Liver (tissue), 8 donors: ENCODE measurements at regions not wholly inside any gene's neighbourhood (a gene's known extent, or its start where the extent isn't known, plus 50 kb on each side); places are given as distances from the start of the nearest gene placed in this dataset.
A peak's percentile ranks its signal among the peaks of the same experiment; 100 is the strongest.

Source experiments
- DNase-seq: peaks from one replicate; pipeline ENCODE4 v3.0.0-alpha.2; 2017; ENCODE audit warnings: low spot score
- H3K27ac ChIP-seq, 2 donors: one replicate each; pipeline ENCODE4 v1.7.0; 2013; ENCODE audit warnings: inconsistent platforms in 2 of 2, low read length in 2 of 2, control low read depth in 1 of 2, low read depth in 1 of 2, mild to moderate bottlenecking in 1 of 2
- H3K27me3 ChIP-seq, 4 donors: one replicate each; pipeline versions ENCODE4 v1.6.1 to v1.7.0; 2013; ENCODE audit warnings: low read length in 3 of 4, inconsistent platforms in 1 of 4, mild to moderate bottlenecking in 1 of 4, moderate library complexity in 1 of 4; ENCODE audit not compliant: control insufficient read depth in 4 of 4, insufficient read depth in 4 of 4
- H3K36me3 ChIP-seq, 4 donors: one replicate each; pipeline versions ENCODE4 v1.6.1 to v1.7.0; 2013; ENCODE audit warnings: low read length in 3 of 4, mild to moderate bottlenecking in 3 of 4, low read depth in 1 of 4, moderate library complexity in 1 of 4; ENCODE audit not compliant: control insufficient read depth in 4 of 4, insufficient read depth in 3 of 4
- H3K4me1 ChIP-seq, 4 donors: one replicate each; pipeline versions ENCODE4 v1.6.1 to v1.7.0; 2013; ENCODE audit warnings: low read length in 3 of 4, mild to moderate bottlenecking in 3 of 4, moderate library complexity in 1 of 4; ENCODE audit not compliant: control insufficient read depth in 4 of 4, insufficient read depth in 4 of 4
- H3K4me3 ChIP-seq, 3 donors: one replicate each; pipeline versions ENCODE4 v1.6.1 to v1.7.0; 2013; ENCODE audit warnings: low read length in 3 of 3, control low read depth in 1 of 3, low read depth in 1 of 3, mild to moderate bottlenecking in 1 of 3
- H3K9ac ChIP-seq, 2 donors: one replicate each; pipeline ENCODE4 v1.7.0; 2013; ENCODE audit warnings: low read length in 2 of 2, mild to moderate bottlenecking in 2 of 2, moderate library complexity in 2 of 2, control low read depth in 1 of 2, low read depth in 1 of 2
- H3K9me3 ChIP-seq, 4 donors: one replicate each; pipeline versions ENCODE4 v1.6.1 to v1.7.0; 2013; ENCODE audit warnings: low read length in 3 of 4; ENCODE audit not compliant: control insufficient read depth in 4 of 4
- FOXA2 ChIP-seq: IDR thresholded peaks from 2 replicates; pipeline ENCODE4 v1.6.1; 2016; ENCODE audit warnings: antibody characterized with exemption
- GABPA ChIP-seq, 2 donors: IDR thresholded peaks in 1 of 2; conservative IDR thresholded peaks in 1 of 2; 2 replicates each; pipeline ENCODE4 v1.6.1; 2016; ENCODE audit warnings: antibody characterized with exemption in 2 of 2, mild to moderate bottlenecking in 1 of 2, moderate library complexity in 1 of 2
- HNF4A ChIP-seq, 2 donors: conservative IDR thresholded peaks; 2 replicates each; pipeline ENCODE4 v1.6.1; 2016; ENCODE audit warnings: antibody characterized with exemption in 2 of 2, mild to moderate bottlenecking in 2 of 2
- HNF4G ChIP-seq: IDR thresholded peaks from 2 replicates; pipeline ENCODE4 v1.6.1; 2016; ENCODE audit warnings: antibody characterized with exemption
- JUND ChIP-seq, 2 donors: IDR thresholded peaks; 2 replicates each; pipeline ENCODE4 v1.6.1; 2016; ENCODE audit warnings: antibody characterized with exemption in 2 of 2
- NR2F2 ChIP-seq: IDR thresholded peaks from 2 replicates; pipeline ENCODE4 v1.6.1; 2016; ENCODE audit warnings: antibody characterized with exemption
- RAD21 ChIP-seq, 2 donors: IDR thresholded peaks; 2 replicates each; pipeline ENCODE4 v1.6.1; 2016; ENCODE audit warnings: antibody characterized with exemption in 2 of 2, mild to moderate bottlenecking in 2 of 2
- RXRA ChIP-seq, 2 donors: IDR thresholded peaks; 2 replicates each; pipeline ENCODE4 v1.6.1; 2017 to 2018; ENCODE audit warnings: antibody characterized with exemption in 2 of 2, mild to moderate bottlenecking in 1 of 2
- SP1 ChIP-seq: IDR thresholded peaks from 2 replicates; pipeline ENCODE4 v1.6.1; 2018; ENCODE audit warnings: antibody characterized with exemption, mild to moderate bottlenecking
- TAF1 ChIP-seq: conservative IDR thresholded peaks from 2 replicates; pipeline ENCODE4 v1.6.1; 2016; ENCODE audit warnings: antibody characterized with exemption, mild to moderate bottlenecking
- YY1 ChIP-seq: IDR thresholded peaks from 2 replicates; pipeline ENCODE4 v1.6.1; 2016; ENCODE audit warnings: antibody characterized with exemption, mild to moderate bottlenecking
- WGBS: extraction: QIAGEN DNeasy Blood & Tissue Kit; methylation state at CpG from one replicate; pipeline ENCODE4 v1.1.7; 2013; 5-methylcytosine and 5-hydroxymethylcytosine counted together
- TF ChIP-seq, protein P1 (sequence below): IDR thresholded peaks from 2 replicates; pipeline ENCODE4 v1.6.1; 2016; ENCODE audit warnings: antibody characterized with exemption, mild to moderate bottlenecking
- TF ChIP-seq, protein P2 (sequence below): IDR thresholded peaks from 2 replicates; pipeline ENCODE4 v1.6.1; 2016; ENCODE audit warnings: antibody characterized with exemption
- TF ChIP-seq, protein P3 (sequence below): IDR thresholded peaks from 2 replicates; pipeline ENCODE4 v1.6.1; 2016; ENCODE audit warnings: antibody characterized with exemption
- TF ChIP-seq, protein P4 (sequence below): fragments of 150-350 bp; IDR thresholded peaks from 2 replicates; pipeline ENCODE4 v1.5.1; 2017; ENCODE audit warnings: improper control_type of control experiment, low read depth, low read length; ENCODE audit not compliant: missing input control
- donor health status: healthy.
- donor health status: healthy.
- donor health status: healthy.
- donor health status: healthy.
- donor health status: healthy.

DNA sequence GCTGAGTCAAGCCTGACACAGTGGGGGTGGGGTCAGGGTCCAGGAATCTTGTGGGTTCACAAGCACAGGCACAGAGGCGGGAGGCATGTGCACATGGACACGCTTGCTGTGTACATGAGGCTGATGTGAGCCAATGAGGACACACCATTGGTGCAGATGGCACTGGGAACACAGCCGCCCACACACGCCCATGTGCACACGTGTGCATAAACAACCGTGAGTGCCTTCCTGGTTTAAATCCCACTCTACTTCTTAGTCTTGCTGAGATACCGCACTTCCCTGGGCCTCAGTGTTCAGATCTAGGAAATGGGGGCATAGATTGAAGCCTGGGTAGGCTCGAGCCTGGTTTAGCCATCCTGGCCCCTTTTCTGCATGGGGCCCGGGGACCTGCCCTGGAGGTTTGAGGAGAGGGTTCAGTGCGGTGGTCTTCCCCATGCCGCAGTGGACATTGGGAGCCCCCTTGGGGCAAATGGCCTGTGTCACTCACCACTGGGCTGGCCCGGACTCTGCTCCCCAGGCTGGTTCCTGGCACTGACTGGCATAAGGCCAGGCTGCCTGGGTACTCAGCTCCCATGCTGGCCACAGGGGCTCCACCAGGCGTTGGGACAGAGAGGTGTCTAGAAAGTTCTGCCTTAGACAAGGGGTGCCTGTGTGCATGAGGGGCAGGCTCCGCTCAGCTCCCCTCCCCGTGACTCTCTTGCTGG is 60.2 kb downstream of the CEBPB start:
- Histone ChIP-seq H3K27me3 (no peaks in the 10 kb centered on the region), H3K4me1 (peaks cover 6 to 42% (median 33%) of the 10 kb centered on the region in 4 donors), H3K9me3 (no peaks in the 10 kb centered on the region), H3K36me3 (no peaks in the 10 kb centered on the region), H3K4me3 (no peak overlapping the region), H3K9ac (no peak overlapping the region), H3K27ac (peak overlapping the region in 1 of 2 donors; percentile 14)
- DNase-seq, result no peak
- TF ChIP-seq YY1 (no peak), HNF4A (conservative IDR thresholded peaks at IDR 0.05) (peak; percentile 61 to 69), SP1 (peak; percentile 29)
- 89% methylated on average over 15 of the region's 15 CpGs for WGBS

DNA sequence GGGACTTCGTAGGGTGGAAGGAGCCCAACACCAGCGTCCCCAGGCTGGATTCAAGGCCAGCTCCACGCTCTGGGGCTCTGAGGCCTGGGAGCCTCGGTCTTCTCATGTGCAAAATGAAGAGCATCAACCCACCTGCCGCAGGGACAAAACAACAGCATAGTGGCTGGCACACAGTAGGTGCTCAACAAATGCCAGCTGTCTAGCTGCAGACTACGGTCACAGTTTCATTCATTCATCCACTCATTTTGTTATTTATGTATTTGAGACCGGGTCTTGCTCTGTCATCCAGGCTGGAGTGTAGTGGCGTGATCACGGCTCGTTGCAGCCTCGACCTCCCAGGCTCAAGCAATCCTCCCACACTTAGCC is 60.7 kb downstream of the CEBPB start:
- Histone ChIP-seq H3K4me3 (no peak overlapping the region), H3K36me3 (no peaks in the 10 kb centered on the region), H3K9ac (no peak overlapping the region), H3K4me1 (peaks cover 6 to 38% (median 28%) of the 10 kb centered on the region in 4 donors), H3K27me3 (no peaks in the 10 kb centered on the region), H3K9me3 (no peaks in the 10 kb centered on the region), H3K27ac (no peak overlapping the region)
- WGBS, result 96% methylated on average over 11 of the region's 11 CpGs
- DNase-seq, result no peak
- TF ChIP-seq GABPA (IDR thresholded peaks at IDR 0.05 in 1 of 2, conservative IDR thresholded peaks at IDR 0.05 in 1 of 2), result no peak
- TF ChIP-seq, protein P1, sequence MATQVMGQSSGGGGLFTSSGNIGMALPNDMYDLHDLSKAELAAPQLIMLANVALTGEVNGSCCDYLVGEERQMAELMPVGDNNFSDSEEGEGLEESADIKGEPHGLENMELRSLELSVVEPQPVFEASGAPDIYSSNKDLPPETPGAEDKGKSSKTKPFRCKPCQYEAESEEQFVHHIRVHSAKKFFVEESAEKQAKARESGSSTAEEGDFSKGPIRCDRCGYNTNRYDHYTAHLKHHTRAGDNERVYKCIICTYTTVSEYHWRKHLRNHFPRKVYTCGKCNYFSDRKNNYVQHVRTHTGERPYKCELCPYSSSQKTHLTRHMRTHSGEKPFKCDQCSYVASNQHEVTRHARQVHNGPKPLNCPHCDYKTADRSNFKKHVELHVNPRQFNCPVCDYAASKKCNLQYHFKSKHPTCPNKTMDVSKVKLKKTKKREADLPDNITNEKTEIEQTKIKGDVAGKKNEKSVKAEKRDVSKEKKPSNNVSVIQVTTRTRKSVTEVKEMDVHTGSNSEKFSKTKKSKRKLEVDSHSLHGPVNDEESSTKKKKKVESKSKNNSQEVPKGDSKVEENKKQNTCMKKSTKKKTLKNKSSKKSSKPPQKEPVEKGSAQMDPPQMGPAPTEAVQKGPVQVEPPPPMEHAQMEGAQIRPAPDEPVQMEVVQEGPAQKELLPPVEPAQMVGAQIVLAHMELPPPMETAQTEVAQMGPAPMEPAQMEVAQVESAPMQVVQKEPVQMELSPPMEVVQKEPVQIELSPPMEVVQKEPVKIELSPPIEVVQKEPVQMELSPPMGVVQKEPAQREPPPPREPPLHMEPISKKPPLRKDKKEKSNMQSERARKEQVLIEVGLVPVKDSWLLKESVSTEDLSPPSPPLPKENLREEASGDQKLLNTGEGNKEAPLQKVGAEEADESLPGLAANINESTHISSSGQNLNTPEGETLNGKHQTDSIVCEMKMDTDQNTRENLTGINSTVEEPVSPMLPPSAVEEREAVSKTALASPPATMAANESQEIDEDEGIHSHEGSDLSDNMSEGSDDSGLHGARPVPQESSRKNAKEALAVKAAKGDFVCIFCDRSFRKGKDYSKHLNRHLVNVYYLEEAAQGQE, result no peak
- no peak for TF ChIP-seq RAD21 (IDR thresholded peaks at IDR 0.05)
- TF ChIP-seq, protein P2, sequence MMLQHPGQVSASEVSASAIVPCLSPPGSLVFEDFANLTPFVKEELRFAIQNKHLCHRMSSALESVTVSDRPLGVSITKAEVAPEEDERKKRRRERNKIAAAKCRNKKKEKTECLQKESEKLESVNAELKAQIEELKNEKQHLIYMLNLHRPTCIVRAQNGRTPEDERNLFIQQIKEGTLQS, result no peak
- TF ChIP-seq TAF1, result no peak
- TF ChIP-seq, protein P3, sequence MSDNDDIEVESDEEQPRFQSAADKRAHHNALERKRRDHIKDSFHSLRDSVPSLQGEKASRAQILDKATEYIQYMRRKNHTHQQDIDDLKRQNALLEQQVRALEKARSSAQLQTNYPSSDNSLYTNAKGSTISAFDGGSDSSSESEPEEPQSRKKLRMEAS, result no peak
- no peak for TF ChIP-seq JUND (IDR thresholded peaks at IDR 0.05)
- TF ChIP-seq RXRA (IDR thresholded peaks at IDR 0.05), result no peak
- no peak for TF ChIP-seq YY1
- TF ChIP-seq, protein P4, sequence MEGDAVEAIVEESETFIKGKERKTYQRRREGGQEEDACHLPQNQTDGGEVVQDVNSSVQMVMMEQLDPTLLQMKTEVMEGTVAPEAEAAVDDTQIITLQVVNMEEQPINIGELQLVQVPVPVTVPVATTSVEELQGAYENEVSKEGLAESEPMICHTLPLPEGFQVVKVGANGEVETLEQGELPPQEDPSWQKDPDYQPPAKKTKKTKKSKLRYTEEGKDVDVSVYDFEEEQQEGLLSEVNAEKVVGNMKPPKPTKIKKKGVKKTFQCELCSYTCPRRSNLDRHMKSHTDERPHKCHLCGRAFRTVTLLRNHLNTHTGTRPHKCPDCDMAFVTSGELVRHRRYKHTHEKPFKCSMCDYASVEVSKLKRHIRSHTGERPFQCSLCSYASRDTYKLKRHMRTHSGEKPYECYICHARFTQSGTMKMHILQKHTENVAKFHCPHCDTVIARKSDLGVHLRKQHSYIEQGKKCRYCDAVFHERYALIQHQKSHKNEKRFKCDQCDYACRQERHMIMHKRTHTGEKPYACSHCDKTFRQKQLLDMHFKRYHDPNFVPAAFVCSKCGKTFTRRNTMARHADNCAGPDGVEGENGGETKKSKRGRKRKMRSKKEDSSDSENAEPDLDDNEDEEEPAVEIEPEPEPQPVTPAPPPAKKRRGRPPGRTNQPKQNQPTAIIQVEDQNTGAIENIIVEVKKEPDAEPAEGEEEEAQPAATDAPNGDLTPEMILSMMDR, result no peak
- TF ChIP-seq SP1, result no peak
- TF ChIP-seq NR2F2, result no peak
- TF ChIP-seq HNF4A (conservative IDR thresholded peaks at IDR 0.05), result no peak
- TF ChIP-seq FOXA2, result no peak
- no peak for TF ChIP-seq HNF4G
